D341Med (cell line): ENCODE measurements at regions not wholly inside any gene's neighbourhood (a gene's known extent, or its start where the extent isn't known, plus 50 kb on each side); places are given as distances from the start of the nearest gene placed in this dataset.
"Not testable (repeated sequence)": the region's sequence is repeated elsewhere in the genome, so short reads cannot be mapped to it uniquely, and the experiment has no call there.

Experiments
- DNase-seq: peaks from one replicate; pipeline ENCODE4 v3.0.0; 2012; ENCODE audit warnings: low spot score

DNA sequence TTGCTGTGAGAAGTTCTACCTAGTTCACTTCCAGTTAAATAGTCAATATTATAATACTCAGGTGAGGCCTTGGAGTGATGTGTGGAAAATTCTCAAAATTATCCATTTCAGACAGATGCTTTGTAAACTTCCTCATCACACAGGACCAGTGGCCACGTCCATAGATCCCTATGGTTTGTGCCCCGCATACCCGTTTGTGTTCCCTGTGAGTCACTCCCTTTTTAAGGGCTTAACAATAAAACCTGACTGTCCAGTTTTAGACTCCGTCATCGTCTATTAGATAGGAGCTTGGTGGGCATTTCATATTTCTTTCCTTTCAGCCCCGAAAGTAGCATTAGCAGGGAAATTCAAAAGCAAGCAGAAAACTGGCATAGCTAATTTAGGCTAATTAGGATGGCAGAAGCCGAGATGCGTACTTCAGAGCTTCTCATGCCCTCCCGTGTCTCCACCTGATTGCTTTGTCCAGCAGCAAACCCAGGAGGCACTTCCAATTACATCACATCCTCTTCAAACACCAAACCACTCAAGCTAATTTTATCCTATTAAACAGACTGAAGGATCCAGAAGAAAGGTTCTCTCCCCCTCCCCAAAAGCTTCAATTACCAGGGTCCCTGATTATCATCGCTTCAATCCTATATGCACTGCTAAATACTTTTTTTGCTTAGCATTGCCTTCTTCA lies 186.6 kb upstream of the OTX2 start:
- DNase-seq: no peak

DNA sequence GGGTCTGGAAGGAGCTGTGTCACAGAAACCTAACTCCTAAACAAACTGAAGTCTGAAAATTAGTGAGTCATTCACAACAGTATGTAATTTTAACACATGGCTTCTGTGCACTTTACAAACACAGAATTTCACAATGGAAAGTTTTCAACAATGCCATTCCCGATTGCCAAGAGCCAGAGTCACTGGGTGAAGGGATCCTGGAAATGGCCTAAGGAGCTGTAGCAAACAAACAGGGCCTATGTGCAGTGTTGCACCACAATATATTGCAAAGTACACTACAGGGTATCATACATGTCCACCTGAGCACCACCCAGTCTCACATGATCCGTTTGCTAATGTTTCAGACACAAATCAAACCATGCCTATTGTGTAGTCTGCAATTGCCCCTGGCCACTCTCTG lies 184.7 kb upstream of the OTX2 start:
- DNase-seq: no peak

DNA sequence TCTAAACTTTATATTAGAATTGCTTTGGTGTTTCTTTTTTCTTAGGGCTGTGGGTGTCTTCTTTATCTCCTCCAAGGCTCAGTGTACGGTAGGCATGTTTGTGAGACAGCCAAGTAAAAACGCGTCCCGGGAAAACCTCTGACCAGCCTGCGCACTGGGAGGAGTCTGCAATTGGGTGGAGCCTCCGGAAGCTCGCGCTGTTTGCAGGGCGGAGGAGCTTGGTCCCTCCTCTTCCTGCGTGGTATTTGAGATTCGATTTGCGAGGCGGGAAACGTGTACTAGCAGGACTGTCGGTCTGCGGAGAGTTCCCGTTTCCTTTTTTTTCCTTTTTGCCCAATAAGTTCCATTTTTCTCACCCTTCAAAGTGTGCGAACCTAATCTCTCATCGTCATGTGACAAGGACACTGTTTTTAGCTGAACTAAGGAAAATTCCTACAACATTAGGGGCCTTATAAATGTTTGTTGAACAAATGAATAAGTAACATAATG lies 182.1 kb upstream of the OTX2 start:
- no peak for DNase-seq

DNA sequence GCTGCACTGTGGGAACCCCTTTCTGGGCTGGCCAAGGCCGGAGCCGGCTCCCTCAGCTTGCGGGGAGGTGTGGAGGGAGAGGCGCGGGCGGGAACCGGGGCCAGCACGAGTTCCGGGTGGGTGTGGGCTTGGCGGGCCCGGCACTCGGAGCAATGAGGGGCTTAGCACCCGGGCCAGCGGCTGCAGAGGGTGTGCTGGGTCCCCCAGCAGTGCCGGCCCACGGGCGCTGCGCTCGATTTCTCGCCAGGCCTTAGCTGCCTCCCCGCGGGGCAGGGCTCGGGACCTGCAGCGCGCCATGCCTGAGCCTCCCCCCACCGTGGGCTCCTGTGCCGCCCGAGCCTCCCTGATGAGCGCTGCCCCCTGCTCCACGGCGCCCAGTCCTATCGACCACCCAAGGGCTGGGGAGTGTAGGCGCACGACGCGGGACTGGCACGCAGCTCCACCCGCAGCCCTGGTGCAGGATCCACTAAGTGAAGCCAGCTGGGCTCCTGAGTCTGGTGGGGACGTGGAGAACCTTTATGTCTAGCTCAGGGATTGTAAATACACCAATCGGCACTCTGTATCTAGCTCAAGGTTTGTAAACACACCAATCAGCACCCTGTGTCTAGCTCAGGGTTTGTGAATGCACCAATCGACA lies 180.8 kb upstream of the OTX2 start:
- not testable (repeated sequence) for DNase-seq

DNA sequence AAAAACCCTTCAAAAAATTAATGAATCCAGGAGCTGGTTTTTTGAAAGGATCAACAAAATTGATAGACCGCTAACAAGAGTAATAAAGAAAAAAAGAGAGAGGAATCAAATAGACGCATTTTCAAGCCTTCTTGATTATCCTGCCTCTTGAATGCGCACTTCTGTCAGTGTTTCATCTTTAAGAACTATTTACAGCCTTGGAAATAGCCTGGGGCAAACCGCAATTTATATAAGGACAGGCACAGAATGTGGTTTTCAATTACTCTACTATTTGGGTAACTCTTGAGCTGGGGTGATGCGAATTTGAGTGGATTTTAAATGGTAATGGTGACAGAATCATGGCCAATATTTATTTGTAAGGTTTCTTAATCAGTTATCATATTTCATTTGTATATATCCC lies 179.1 kb upstream of the OTX2 start:
- no peak for DNase-seq

DNA sequence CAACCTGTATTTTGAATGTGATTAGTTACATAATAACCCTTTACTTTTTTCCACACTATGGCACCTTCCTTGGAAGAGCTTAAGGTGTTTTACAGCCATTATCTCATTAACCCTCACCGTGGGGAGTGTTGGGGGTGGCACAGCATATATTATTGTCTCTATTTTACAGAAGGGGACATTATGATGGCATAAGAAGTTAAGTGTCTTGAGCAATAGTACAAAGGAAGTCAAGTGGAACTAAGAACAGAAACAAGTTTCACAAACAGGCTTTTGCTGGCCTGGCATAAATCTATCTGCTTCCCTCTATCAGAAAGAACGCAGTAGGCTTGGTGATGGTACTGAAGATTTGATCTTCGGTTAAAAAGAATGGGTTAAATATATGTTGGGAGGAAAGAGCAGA lies 169.7 kb upstream of the OTX2 start:
- no peak for DNase-seq

DNA sequence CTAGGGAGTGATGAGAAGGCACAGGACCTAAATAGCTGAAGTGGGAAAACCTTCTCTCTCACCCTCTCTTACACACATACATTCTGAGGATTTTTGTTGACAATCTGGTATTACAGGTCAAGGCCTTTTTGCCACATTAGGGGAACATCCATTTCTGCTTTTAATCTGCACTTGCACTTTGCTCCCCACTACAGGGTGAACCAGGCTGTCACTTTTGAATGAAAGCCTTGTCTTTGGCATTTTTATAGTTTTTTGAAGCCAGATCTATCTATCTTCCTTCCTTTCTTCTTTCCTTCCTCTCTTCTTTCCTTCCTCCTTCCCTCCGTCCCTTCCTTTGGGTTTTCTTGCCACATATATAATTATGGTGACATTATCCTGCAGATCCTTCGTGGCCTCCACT lies 165.9 kb upstream of the OTX2 start:
- DNase-seq: no peak

DNA sequence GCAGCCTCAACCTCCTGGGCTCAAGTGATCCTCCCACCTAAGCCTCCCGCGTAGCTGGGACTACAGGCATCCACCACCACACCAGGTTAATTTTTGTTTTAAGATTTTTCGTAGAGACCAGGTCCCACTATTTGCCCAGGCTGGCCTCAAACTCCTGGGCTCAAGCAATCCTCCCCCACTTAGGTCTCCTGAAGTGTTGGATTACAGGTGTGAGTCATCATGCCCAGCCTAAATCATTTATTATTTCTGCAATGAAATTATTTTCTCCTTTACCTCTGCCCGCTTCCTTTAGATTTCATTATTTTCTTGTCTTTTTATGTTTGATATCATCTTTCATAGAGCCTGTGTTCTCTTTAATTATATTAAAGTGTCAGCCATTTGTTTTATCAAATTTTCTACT lies 165.2 kb upstream of the OTX2 start:
- no peak for DNase-seq

DNA sequence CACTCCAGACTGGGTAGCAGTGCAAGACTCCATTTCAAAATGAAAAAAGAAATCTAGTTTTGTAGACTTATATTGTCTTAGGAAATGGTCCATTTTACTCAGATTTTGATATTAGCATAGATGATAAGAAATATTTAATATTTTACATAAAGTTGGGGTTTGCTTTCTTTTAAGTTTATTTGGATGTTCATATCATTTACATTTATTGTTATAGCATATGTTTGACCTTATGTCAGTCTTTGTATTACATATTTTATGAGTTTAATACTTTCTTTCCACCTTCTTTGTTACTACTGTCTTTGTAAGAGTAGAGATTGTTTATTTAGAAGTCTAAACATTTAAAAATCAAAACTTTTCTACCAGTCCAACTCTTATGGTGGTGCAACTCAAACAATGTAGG lies 162.7 kb upstream of the OTX2 start:
- no peak for DNase-seq

DNA sequence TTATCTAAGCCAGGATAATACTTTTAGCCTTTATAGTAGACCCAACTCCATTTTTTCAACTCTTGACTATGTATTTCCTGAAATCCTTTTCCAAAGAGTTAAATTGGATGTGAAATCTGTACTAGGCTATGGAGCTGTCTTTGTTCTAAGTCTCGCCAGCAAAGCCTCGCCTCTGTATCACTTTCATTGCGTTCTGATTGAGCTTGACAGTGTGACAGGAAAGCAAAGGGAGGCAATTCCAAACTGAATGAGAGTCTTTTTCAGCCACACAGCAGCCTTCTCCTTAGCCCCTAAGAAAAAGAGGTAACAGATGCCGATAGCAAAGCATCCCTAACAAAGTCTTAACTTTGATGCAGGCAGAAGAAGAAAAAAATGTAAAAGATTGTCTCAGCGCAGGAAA lies 154.6 kb upstream of the OTX2 start:
- no peak for DNase-seq

DNA sequence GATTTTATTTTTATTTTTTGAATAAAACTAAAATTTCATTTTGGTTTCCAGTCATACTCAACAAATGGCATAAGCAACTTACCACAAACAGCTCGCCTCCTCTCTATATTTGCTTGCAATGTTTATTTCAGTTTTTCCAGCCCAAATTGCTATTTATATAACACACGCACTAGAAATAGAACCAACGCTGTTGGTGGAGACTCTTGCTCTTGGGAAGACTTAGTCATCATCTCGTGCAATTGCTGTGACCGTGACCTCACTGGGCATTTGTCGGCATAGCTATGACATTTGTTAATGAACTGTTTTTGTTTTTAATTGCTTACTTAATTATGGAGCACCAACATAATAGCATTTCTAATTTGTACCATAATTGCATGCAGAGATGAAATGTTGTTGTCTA lies 153.1 kb upstream of the OTX2 start:
- no peak for DNase-seq

DNA sequence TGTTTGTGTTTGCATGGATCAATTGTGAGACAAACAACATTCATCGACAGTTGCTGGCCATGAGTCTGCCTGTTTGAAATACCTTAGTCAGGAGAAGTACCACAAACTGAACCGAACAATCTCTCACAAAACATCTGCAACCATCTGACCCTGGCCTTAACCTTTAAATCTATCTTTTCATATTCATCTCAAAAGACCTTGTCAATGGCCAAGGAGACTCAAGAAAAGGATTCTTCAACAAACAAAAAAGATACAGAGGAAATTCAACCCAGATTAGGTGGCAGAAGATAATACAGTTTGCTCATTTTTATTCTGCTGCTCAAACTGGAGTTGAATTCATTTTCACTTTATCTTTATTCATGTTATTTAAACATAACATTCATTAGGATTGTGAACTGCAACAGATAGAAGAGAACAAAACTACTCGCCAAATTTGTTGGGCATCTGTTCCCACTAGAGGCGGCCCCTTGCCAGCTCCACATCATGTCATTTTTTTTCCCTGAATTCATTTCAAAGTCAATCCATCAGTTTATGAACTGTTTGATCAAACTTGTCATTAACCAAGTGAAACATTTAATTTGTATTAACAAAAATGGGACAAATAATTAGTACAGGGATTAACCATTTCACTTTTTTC lies 152.3 kb upstream of the OTX2 start:
- no peak for DNase-seq

DNA sequence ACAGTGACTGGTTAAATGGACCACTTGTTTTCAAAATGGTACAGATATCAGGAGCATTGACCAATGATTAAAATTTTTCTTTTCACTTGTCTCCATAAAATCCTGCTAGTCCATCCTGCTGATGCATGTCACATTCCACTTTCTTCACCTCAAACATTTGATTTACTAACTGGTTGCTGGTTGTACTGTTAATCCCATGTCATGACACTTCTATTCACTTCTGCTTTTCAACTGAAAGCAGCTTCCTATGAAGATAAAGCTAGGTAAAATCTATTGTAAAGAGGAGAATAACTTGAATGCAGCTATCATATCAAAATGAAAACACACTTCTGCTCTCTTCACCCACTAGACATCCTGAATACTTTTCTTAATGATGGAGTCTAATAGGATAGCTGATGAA lies 149.6 kb upstream of the OTX2 start:
- no peak for DNase-seq

DNA sequence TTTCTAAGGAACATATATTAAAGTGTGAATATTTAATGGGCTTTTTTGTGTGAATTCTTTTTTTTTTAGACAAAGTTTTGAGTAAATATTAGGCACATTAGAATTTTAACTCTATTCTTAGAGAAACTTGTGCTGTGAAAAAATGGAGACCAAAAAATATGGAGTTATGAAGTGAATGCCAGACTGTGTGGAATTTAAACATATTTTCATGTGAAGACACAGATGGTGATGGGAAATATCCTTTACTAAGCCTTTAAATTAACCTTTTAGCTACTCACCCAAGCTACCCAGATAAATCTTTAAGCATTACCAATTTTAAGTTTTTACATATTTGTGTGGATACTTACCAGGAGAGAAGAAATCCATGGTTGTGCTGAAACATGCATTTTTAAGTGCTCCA lies 148.8 kb upstream of the OTX2 start:
- no peak for DNase-seq

DNA sequence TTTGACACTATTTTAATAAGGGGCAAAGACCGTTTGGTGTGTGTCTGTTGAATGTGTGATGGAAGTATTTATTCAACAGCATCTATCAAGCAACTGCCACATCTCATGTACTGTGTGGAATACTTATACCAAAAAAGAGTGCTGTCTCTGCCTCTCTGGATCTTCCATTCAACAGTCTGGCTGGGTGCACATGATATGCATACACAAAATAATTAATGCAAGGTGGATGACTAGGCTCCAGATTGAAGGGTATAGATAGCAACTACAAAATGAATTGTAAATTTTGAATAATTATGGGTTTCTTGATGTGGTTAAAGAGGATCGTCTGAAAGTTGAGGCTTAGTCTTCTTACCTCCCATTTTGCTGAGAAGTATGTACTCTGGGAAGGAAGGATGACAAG lies 145.9 kb upstream of the OTX2 start:
- no peak for DNase-seq

DNA sequence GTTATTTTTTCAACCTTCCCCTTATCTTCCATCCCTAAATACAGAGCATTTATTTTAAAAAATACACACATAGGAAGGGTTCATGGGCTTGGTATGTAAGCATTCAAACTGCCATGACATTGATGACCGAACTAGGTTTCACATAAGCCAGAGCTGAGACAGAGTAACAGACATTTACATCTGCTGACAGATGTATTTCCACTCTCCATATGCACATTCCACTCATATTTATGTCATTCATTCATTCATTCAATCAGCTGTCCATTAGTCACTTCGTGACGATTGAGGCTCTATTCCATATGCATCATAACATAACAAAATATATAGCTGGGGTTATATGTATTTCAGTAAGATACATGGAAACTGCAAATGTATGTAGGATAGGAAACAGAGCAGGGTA lies 145.5 kb upstream of the OTX2 start:
- DNase-seq: no peak

DNA sequence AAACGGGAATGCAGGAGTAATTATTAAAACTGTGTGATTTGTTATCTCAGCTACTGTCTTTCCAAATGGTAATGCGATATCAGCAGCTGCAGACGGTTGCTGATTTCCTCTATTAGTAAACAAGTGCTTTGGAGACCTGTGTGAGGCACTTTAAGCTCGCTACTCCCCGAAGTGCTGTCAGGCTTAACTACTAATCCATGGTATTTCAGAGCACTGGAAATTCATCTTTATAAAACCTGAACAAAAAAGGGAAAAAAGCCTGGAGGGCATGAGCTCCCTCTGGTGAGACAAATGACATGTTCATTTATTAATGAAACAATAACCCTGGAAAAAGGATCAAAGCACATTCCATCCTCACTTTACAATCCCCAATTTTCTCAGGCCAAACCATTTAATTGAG lies 143.6 kb upstream of the OTX2 start:
- peak; percentile 58 for DNase-seq

DNA sequence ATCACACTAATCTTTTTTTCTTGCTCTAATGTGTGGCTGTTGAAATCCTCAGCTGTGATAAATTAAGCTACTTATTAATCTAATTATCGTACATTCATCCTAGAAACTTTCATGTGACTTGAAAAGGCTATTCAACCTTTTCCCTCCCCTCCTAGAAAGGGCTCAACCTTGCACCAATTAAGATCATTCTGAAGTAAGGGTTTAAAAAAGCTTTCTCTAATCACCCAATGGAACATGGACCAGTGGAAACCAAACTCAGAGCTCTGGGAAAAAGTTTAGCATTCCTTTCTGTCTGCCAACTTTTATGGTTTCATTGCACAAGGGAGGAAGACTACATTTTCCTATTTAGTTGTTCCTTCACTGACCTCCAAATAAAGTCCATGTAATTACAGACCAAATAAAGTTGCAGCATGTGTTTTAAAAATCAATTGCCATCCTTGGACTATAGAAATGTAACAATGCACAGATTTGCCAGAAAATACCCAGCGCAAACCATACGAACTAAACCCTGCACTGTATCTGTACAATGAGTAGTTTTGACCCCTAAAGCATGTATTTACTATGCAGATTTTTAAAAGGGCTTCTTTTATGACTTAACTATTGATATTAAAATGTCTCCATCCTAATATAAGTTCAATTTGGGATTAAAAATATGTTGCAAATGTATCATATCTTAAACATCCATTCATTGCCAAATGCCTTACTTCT lies 142.6 kb upstream of the OTX2 start:
- no peak for DNase-seq

DNA sequence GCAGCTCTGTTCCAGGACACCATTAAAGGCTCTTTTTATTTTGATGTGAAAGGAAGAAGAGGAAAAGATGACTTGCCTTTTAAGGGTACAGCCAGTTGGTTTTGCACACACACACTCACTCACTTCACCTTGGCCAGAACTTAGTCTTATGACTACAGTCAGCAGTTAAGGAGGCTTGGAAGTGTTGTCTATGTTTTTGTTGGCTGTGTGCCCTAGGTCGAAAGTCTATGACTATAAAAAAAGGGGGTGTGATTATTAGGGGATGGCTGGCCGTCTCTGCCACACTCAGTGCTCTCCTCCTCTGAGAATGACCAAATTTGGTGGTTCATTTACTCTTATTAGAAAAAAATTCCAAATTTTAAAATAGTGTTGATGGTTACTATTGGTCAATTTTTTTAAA lies 139.5 kb upstream of the OTX2 start:
- no peak for DNase-seq

DNA sequence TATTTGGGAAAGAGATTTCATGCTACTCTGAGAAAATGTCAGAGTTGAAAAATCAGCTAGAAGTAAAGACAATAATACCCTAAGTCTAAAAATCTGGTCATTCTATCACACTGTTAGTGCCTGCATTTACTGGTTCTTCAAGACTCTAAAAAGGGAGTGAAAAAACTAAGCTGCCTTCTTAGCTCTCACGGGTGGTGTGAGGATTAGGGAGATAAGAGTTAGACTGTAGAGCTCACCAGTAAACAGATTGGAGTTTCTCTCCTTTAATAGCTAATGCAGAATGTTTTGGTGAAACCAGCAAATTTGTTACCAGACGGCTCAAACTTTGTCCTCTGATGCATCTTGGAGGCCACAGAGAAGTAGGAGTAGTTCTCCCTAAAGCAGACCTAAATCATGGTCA lies 135.0 kb upstream of the OTX2 start:
- peak; percentile 43 for DNase-seq

DNA sequence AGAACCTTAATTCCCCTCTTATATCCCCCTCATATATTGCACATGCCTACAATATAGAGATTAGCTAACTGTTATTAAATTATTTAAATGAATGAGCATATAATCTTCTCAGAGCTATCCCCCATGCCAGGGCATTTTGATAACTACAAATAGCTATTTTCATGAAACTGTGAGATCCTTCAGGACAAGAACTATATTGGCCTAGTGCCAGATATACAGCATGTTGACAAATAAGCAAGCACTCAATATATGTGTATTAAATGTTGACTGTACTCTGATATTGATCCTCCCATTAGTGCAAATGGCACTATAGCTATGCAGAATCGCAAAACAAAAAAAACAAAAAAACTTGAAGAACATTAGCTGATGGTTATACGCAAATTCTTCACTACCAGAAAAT lies 134.1 kb upstream of the OTX2 start:
- no peak for DNase-seq

DNA sequence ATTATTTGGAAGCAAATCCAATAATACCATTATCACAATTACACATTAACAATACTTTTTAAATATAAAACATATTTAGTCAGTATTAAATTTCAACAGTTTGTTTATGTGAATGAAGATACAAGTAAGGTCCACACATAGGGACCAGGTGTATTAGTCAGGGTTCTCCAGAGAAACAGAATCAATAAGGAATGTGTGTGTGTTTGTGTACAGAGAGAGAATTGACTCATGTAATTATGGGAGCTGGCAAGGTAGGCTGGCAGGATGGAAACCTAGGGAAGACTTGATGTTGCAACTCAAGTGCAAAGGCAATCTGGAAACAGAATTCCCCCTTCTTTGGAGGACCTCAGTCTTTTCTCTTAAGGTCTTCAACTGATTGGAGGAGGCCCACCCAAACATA lies 123.2 kb upstream of the OTX2 start:
- DNase-seq: no peak
